H1 (cell line): ENCODE measurements at regions not wholly inside any gene's neighbourhood (a gene's known extent, or its start where the extent isn't known, plus 50 kb on each side); places are given as distances from the start of the nearest gene placed in this dataset.

ENCODE experiments used
- CTCF ChIA-PET: fragments of 300-600 bp; sonication (Branson Sonifier 250); formaldehyde crosslinking; loops from one replicate; lab custom pipeline; 2021; ENCODE audit not compliant: partially characterized antibody; lab: Charles Lee
- POLR2A ChIA-PET: fragments of 300-600 bp; sonication (Branson Sonifier 250); formaldehyde crosslinking; loops from one replicate; lab custom pipeline; 2021; ENCODE audit warnings: inconsistent platforms; ENCODE audit not compliant: partially characterized antibody; lab: Charles Lee
- DNase-seq, 2 experiments: peaks; one replicate each; pipeline versions ENCODE4 v3.0.0 to v3.0.0-alpha.2; 2010 to 2022; ENCODE audit warnings: low spot score in 2 of 2, low read depth in 1 of 2, mixed read lengths in 1 of 2
- FAIRE-seq: peaks from 2 replicates; lab custom pipeline; 2011; peaks lifted over from hg19 to GRCh38; lab: Jason Lieb, UNC
- H2AFZ ChIP-seq: 2 replicates; pipeline ENCODE4 v1.8.1; 2012; ENCODE audit warnings: low read length, inconsistent platforms
- H2AK5ac ChIP-seq: 2 replicates; pipeline ENCODE4 v1.6.1; 2013; ENCODE audit warnings: low read depth, low read length
- H2BK120ac ChIP-seq: replicated peaks from 2 replicates; pipeline ENCODE3; 2013; ENCODE audit warnings: low read depth, low read length, inconsistent platforms
- H2BK12ac ChIP-seq: 2 replicates; pipeline ENCODE4 v1.6.1; 2013; ENCODE audit warnings: low read depth, low read length
- H2BK15ac ChIP-seq: 2 replicates; pipeline ENCODE4 v1.6.1; 2013; ENCODE audit warnings: low read length
- H2BK20ac ChIP-seq: 2 replicates; pipeline ENCODE4 v1.6.1; 2013; ENCODE audit warnings: low read length
- H2BK5ac ChIP-seq: 2 replicates; pipeline ENCODE4 v1.6.1; 2013; ENCODE audit warnings: low read depth, low read length
- H3K14ac ChIP-seq: 2 replicates; pipeline ENCODE4 v1.6.1; 2013; ENCODE audit warnings: inconsistent platforms; ENCODE audit not compliant: insufficient read length
- H3K18ac ChIP-seq: 2 replicates; pipeline ENCODE4 v1.6.1; 2013; ENCODE audit warnings: low read length; ENCODE audit errors: extremely low read depth
- H3K23ac ChIP-seq: 2 replicates; pipeline ENCODE4 v1.6.1; 2013; ENCODE audit warnings: inconsistent platforms; ENCODE audit not compliant: insufficient read length
- H3K23me2 ChIP-seq: 2 replicates; pipeline ENCODE4 v1.6.1; 2013; ENCODE audit warnings: low read depth, low read length
- H3K27ac ChIP-seq: 2 replicates; pipeline ENCODE4 v1.6.1; 2011; ENCODE audit warnings: low read depth, low read length, inconsistent platforms
- H3K27me3 ChIP-seq, 4 experiments: replicated peaks in 1 of 4; 1 replicate in 1 of 4; 2 replicates in 3 of 4; pipeline versions ENCODE4 v1.6.1 to v1.8.1; 2011 to 2013; ENCODE audit warnings: low read length in 3 of 4, mild to moderate bottlenecking in 3 of 4, inconsistent platforms in 2 of 4, mixed read lengths in 2 of 4, moderate library complexity in 1 of 4; ENCODE audit not compliant: control insufficient read depth in 3 of 4, insufficient read depth in 3 of 4; ENCODE audit errors: extremely low read depth in 1 of 4
- H3K36me3 ChIP-seq, 4 experiments: 2 replicates each; pipeline versions ENCODE4 v1.6.1 to v1.8.1; 2011 to 2013; ENCODE audit warnings: mild to moderate bottlenecking in 4 of 4, low read length in 3 of 4, moderate library complexity in 2 of 4, control low read depth in 1 of 4, inconsistent platforms in 1 of 4; ENCODE audit not compliant: insufficient read depth in 4 of 4, control insufficient read depth in 2 of 4
- H3K4ac ChIP-seq: replicated peaks from 2 replicates; pipeline ENCODE3; 2013; ENCODE audit warnings: low read length, low read depth, mixed read lengths, inconsistent platforms; ENCODE audit not compliant: insufficient read length
- H3K4me1 ChIP-seq, 4 experiments: replicated peaks in 1 of 4; 1 replicate in 1 of 4; 2 replicates in 3 of 4; pipeline versions ENCODE4 v1.6.1 to v1.8.1; 2011 to 2013; ENCODE audit warnings: low read length in 3 of 4, inconsistent platforms in 2 of 4, mixed read lengths in 1 of 4; ENCODE audit not compliant: insufficient read depth in 4 of 4, control insufficient read depth in 3 of 4
- H3K4me2 ChIP-seq, 2 experiments: 2 replicates each; pipeline versions ENCODE4 v1.6.1 to v1.8.1; 2011 to 2013; ENCODE audit warnings: low read depth in 2 of 2, low read length in 2 of 2, control low read depth in 1 of 2, inconsistent platforms in 1 of 2, mild to moderate bottlenecking in 1 of 2; ENCODE audit not compliant: insufficient read depth in 1 of 2
- H3K4me3 ChIP-seq, 4 experiments: fragments of 200-600, 300-600 bp in 1 of 4; sonication (generic), shearing (Covaris generic), sonication (Bioruptor Twin) in 1 of 4; 2 replicates each; pipeline versions ENCODE4 v1.5.1 to v1.8.1; 2011 to 2016; ENCODE audit warnings: low read length in 4 of 4, low read depth in 3 of 4, control low read depth in 2 of 4, inconsistent platforms in 2 of 4, mild to moderate bottlenecking in 2 of 4, mixed read lengths in 1 of 4, moderate library complexity in 1 of 4; ENCODE audit not compliant: insufficient read depth in 2 of 4; ENCODE audit errors: extremely low read depth in 1 of 4
- H3K56ac ChIP-seq: replicated peaks from 2 replicates; pipeline ENCODE3; 2013; ENCODE audit warnings: low read depth, mild to moderate bottlenecking, mixed read lengths, low read length, inconsistent platforms; ENCODE audit not compliant: insufficient read length
- H3K79me1 ChIP-seq: 2 replicates; pipeline ENCODE4 v1.6.1; 2013; ENCODE audit warnings: low read depth, low read length, control low read depth
- H3K79me2 ChIP-seq, 2 experiments: 2 replicates each; pipeline versions ENCODE4 v1.6.1 to v1.8.1; 2012 to 2013; ENCODE audit warnings: low read length in 2 of 2, mild to moderate bottlenecking in 2 of 2, inconsistent platforms in 1 of 2; ENCODE audit not compliant: insufficient read depth in 2 of 2, control insufficient read depth in 1 of 2
- H3K9ac ChIP-seq, 4 experiments: replicated peaks in 1 of 4; 1 replicate in 1 of 4; 2 replicates in 3 of 4; pipeline versions ENCODE4 v1.6.1 to v1.8.1; 2011 to 2013; ENCODE audit warnings: low read depth in 3 of 4, low read length in 3 of 4, control low read depth in 2 of 4, mild to moderate bottlenecking in 2 of 4, moderate library complexity in 2 of 4, inconsistent platforms in 1 of 4; ENCODE audit errors: extremely low read depth in 1 of 4
- H3K9me3 ChIP-seq, 2 experiments: 2 replicates each; pipeline versions ENCODE4 v1.6.1 to v1.8.1; 2012 to 2013; ENCODE audit warnings: mild to moderate bottlenecking in 2 of 2, moderate library complexity in 2 of 2, control low read depth in 1 of 2, inconsistent platforms in 1 of 2, low read depth in 1 of 2, low read length in 1 of 2, mixed read lengths in 1 of 2; ENCODE audit not compliant: insufficient read depth in 2 of 2
- H4K20me1 ChIP-seq, 2 experiments: replicated peaks in 1 of 2; 2 replicates each; pipeline versions ENCODE3 to v1.8.1; 2011 to 2013; ENCODE audit warnings: inconsistent platforms in 2 of 2, low read length in 2 of 2, mild to moderate bottlenecking in 1 of 2; ENCODE audit not compliant: insufficient read depth in 2 of 2, control insufficient read depth in 1 of 2
- H4K5ac ChIP-seq: 2 replicates; pipeline ENCODE4 v1.6.1; 2013; ENCODE audit warnings: low read length, low read depth, mixed read lengths, inconsistent platforms; ENCODE audit not compliant: insufficient read length
- H4K8ac ChIP-seq: 2 replicates; pipeline ENCODE4 v1.8.0; 2013; ENCODE audit warnings: mild to moderate bottlenecking, moderate library complexity, low read length, inconsistent platforms; ENCODE audit not compliant: insufficient read depth; ENCODE audit errors: extremely low read depth
- H4K91ac ChIP-seq: replicated peaks from 2 replicates; pipeline ENCODE3; 2013; ENCODE audit warnings: low read length, mixed read lengths, inconsistent platforms; ENCODE audit not compliant: insufficient read length
- ASH2L ChIP-seq: fragments of 200-600, 300-600 bp; sonication (generic); IDR thresholded peaks from one replicate; pipeline ENCODE4 v1.7.1; 2017; ENCODE audit warnings: low read length
- CBX8 ChIP-seq: fragments of 300-800, 300-1000 bp; sonication (generic); IDR thresholded peaks from 2 replicates; pipeline ENCODE4 v1.7.1; 2016; ENCODE audit warnings: low read depth, low read length, borderline replicate concordance
- JUND ChIP-seq: IDR thresholded peaks from 2 replicates; pipeline ENCODE4 v1.6.1; 2011; ENCODE audit warnings: mild to moderate bottlenecking, improper control_type of control experiment, low read length
- KDM1A ChIP-seq: fragments of 200-600, 300-600 bp; sonication (generic); IDR thresholded peaks from 2 replicates; pipeline ENCODE4 v1.7.1; 2016; ENCODE audit warnings: mild to moderate bottlenecking, low read length, borderline replicate concordance
- MAFK ChIP-seq: IDR thresholded peaks from 2 replicates; pipeline ENCODE4 v1.6.1; 2012; ENCODE audit warnings: low read depth, mild to moderate bottlenecking, improper control_type of control experiment, low read length
- SIN3A ChIP-seq, 2 experiments: IDR thresholded peaks in 1 of 2; conservative IDR thresholded peaks in 1 of 2; 2 replicates each; pipeline ENCODE4 v1.6.1; 2011 to 2012; ENCODE audit warnings: low read length in 2 of 2, improper control_type of control experiment in 1 of 2, low read depth in 1 of 2, mild to moderate bottlenecking in 1 of 2
- SP4 ChIP-seq: IDR thresholded peaks from 2 replicates; pipeline ENCODE4 v1.6.1; 2012; ENCODE audit warnings: low read length, inconsistent platforms
- TAF1 ChIP-seq: IDR thresholded peaks from 2 replicates; pipeline ENCODE4 v1.6.1; 2011; ENCODE audit warnings: mild to moderate bottlenecking, low read depth, low read length
- ZNF274 ChIP-seq: IDR thresholded peaks from 2 replicates; pipeline ENCODE4 v1.7.0; 2012; ENCODE audit warnings: low read length, borderline replicate concordance; ENCODE audit errors: extremely low read depth
- WGBS, 2 experiments: shearing (Covaris generic) in 1 of 2; methylation state at CpG; one replicate each; pipeline versions ENCODE4 v1.1.6 to v1.1.7; 2013 to 2015; ENCODE audit warnings: low lambda C conversion rate in 2 of 2, mixed read lengths in 2 of 2, inconsistent platforms in 1 of 2, low coverage in 1 of 2, missing lambda C conversion rate in 1 of 2; ENCODE audit not compliant: insufficient replicate concordance in 2 of 2, insufficient coverage in 1 of 2, insufficient read length in 1 of 2; ENCODE audit errors: extremely low coverage in 1 of 2, missing lambda C conversion rate in 1 of 2; 5-methylcytosine and 5-hydroxymethylcytosine counted together
- TF ChIP-seq, protein P1 (sequence below), 3 experiments: IDR thresholded peaks; 1 replicate in 2 of 3; 2 replicates in 1 of 3; pipeline versions ENCODE4 v1.5.1 to v1.6.1; 2011; ENCODE audit warnings: low read length in 3 of 3, mild to moderate bottlenecking in 3 of 3, inconsistent platforms in 2 of 3, low read depth in 1 of 3, moderate library complexity in 1 of 3; ENCODE audit not compliant: insufficient read depth in 1 of 3; ENCODE audit errors: control extremely low read depth in 1 of 3
- TF ChIP-seq, protein P2 (sequence below): IDR thresholded peaks from 2 replicates; pipeline ENCODE4 v1.6.1; 2012; ENCODE audit warnings: low read length, inconsistent platforms

DNA sequence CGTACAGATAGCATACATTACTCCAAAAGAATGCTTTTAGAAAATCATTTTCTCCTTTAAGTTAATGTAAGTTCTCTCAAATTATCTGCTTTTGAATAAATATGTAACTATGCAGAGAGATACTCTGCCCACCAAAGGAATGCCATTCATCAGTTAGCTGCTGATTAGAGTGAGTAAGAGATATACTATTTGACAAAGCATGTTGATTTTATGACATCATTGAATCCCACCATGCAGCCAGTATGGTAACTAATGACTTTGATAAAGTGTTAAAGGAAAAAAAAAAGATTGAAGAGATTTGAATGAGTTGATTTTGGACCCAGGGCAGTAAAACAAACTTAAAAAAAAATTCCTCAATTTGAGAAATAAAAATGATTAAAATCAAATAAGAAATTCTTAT, 521.5 kb downstream of the SLITRK6 start:
- WGBS, 2 experiments, result 69% methylated on average over 1 of the region's 1 CpG; no CpG with 5 or more reads in 1 of the 2 experiments
- FAIRE-seq (no peak), DNase-seq (no peak)
- H3K9ac ChIP-seq, result no peak overlapping the region
- H4K5ac ChIP-seq, result no peak overlapping the region
- no peak overlapping the region for H3K18ac ChIP-seq
- no peak overlapping the region for H4K91ac ChIP-seq
- H3K9me3 ChIP-seq, result no peaks in the 10 kb centered on the region
- no peak overlapping the region for H3K23ac ChIP-seq
- no peak overlapping the region for H2BK12ac ChIP-seq
- H4K20me1 ChIP-seq, result no peaks in the 10 kb centered on the region
- H3K27me3 ChIP-seq, result no peaks in the 10 kb centered on the region
- no peak overlapping the region for H2BK5ac ChIP-seq
- H3K4me3 ChIP-seq, result no peak overlapping the region
- no peaks in the 10 kb centered on the region for H3K36me3 ChIP-seq
- ChIA-PET CTCF (no interaction called here), POLR2A (no interaction called here)
- H3K14ac ChIP-seq, result no peak overlapping the region
- no peak overlapping the region for H2AFZ ChIP-seq
- H2BK15ac ChIP-seq, result no peak overlapping the region
- H3K4me1 ChIP-seq, result no peaks in the 10 kb centered on the region
- H3K4ac ChIP-seq, result no peak overlapping the region
- no peak overlapping the region for H2BK20ac ChIP-seq
- H3K4me2 ChIP-seq, result no peak overlapping the region
- H2AK5ac ChIP-seq, result no peak overlapping the region
- no peak overlapping the region for H2BK120ac ChIP-seq
- H3K56ac ChIP-seq, result no peak overlapping the region
- no peak overlapping the region for H3K27ac ChIP-seq
- no peaks in the 10 kb centered on the region for H3K23me2 ChIP-seq
- no peak overlapping the region for H4K8ac ChIP-seq
- no peaks in the 10 kb centered on the region for H3K79me2 ChIP-seq
- no peaks in the 10 kb centered on the region for H3K79me1 ChIP-seq
- TF ChIP-seq CBX8 (no peak), TAF1 (no peak), ASH2L (no peak), KDM1A (no peak), SIN3A (conservative IDR thresholded peaks at IDR 0.05 in 1 of 2, IDR thresholded peaks at IDR 0.05 in 1 of 2; ENCODE audit: low read depth in 1 of 2, low read length in 2 of 2) (no peak), MAFK (no peak), ZNF274 (no peak), SP4 (no peak), JUND (no peak)
- TF ChIP-seq, protein P1, sequence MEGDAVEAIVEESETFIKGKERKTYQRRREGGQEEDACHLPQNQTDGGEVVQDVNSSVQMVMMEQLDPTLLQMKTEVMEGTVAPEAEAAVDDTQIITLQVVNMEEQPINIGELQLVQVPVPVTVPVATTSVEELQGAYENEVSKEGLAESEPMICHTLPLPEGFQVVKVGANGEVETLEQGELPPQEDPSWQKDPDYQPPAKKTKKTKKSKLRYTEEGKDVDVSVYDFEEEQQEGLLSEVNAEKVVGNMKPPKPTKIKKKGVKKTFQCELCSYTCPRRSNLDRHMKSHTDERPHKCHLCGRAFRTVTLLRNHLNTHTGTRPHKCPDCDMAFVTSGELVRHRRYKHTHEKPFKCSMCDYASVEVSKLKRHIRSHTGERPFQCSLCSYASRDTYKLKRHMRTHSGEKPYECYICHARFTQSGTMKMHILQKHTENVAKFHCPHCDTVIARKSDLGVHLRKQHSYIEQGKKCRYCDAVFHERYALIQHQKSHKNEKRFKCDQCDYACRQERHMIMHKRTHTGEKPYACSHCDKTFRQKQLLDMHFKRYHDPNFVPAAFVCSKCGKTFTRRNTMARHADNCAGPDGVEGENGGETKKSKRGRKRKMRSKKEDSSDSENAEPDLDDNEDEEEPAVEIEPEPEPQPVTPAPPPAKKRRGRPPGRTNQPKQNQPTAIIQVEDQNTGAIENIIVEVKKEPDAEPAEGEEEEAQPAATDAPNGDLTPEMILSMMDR (IDR thresholded peaks at IDR 0.05; ENCODE audit: control extremely low read depth in 1 of 3, insufficient read depth in 1 of 3, low read depth in 1 of 3, low read length in 3 of 3), result no peak
- TF ChIP-seq, protein P2, sequence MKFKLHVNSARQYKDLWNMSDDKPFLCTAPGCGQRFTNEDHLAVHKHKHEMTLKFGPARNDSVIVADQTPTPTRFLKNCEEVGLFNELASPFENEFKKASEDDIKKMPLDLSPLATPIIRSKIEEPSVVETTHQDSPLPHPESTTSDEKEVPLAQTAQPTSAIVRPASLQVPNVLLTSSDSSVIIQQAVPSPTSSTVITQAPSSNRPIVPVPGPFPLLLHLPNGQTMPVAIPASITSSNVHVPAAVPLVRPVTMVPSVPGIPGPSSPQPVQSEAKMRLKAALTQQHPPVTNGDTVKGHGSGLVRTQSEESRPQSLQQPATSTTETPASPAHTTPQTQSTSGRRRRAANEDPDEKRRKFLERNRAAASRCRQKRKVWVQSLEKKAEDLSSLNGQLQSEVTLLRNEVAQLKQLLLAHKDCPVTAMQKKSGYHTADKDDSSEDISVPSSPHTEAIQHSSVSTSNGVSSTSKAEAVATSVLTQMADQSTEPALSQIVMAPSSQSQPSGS, result no peak
